ENCODE measurements at regions not wholly inside any gene's neighbourhood (a gene's known extent, or its start where the extent isn't known, plus 50 kb on each side); places are given as distances from the start of the nearest gene placed in this dataset.

- TF ChIP-seq, protein P1, sequence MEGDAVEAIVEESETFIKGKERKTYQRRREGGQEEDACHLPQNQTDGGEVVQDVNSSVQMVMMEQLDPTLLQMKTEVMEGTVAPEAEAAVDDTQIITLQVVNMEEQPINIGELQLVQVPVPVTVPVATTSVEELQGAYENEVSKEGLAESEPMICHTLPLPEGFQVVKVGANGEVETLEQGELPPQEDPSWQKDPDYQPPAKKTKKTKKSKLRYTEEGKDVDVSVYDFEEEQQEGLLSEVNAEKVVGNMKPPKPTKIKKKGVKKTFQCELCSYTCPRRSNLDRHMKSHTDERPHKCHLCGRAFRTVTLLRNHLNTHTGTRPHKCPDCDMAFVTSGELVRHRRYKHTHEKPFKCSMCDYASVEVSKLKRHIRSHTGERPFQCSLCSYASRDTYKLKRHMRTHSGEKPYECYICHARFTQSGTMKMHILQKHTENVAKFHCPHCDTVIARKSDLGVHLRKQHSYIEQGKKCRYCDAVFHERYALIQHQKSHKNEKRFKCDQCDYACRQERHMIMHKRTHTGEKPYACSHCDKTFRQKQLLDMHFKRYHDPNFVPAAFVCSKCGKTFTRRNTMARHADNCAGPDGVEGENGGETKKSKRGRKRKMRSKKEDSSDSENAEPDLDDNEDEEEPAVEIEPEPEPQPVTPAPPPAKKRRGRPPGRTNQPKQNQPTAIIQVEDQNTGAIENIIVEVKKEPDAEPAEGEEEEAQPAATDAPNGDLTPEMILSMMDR (IDR thresholded peaks at IDR 0.05; ENCODE audit: insufficient read depth, low read length, poor library complexity, severe bottlenecking) = no peak
- Histone ChIP-seq H3K27me3 (replicated peaks; ENCODE audit: control insufficient read depth, insufficient read depth, low read length) (no peaks in the 10 kb centered on the region), H3K4me3 (replicated peaks; ENCODE audit: low read depth, low read length) (no peak overlapping the region), H3K36me3 (ENCODE audit: control insufficient read depth, insufficient read depth, low read length) (no peaks in the 10 kb centered on the region)
- no peak for DNase-seq (ENCODE audit: extremely low read depth, insufficient read length)
These were observed 178.3 kb downstream of the IRS2 start for GRCh38 chr13:109608059-109608458.

- TF ChIP-seq, protein P1 (IDR thresholded peaks at IDR 0.05; ENCODE audit: insufficient read depth, low read length, poor library complexity, severe bottlenecking) = no peak
- no peak for DNase-seq (ENCODE audit: extremely low read depth, insufficient read length)
- Histone ChIP-seq H3K4me3 (replicated peaks; ENCODE audit: low read depth, low read length) (no peak overlapping the region), H3K36me3 (ENCODE audit: control insufficient read depth, insufficient read depth, low read length) (no peaks in the 10 kb centered on the region), H3K27me3 (replicated peaks; ENCODE audit: control insufficient read depth, insufficient read depth, low read length) (no peaks in the 10 kb centered on the region)
These were observed 179.9 kb downstream of the IRS2 start for GRCh38 chr13:109606520-109606919.

- TF ChIP-seq, protein P1 (IDR thresholded peaks at IDR 0.05; ENCODE audit: insufficient read depth, low read length, poor library complexity, severe bottlenecking) = no peak
- no peak overlapping the region for H3K4me3 ChIP-seq (replicated peaks; ENCODE audit: low read depth, low read length)
These were observed 180.5 kb downstream of the IRS2 start for GRCh38 chr13:109605846-109606245.

DNA sequence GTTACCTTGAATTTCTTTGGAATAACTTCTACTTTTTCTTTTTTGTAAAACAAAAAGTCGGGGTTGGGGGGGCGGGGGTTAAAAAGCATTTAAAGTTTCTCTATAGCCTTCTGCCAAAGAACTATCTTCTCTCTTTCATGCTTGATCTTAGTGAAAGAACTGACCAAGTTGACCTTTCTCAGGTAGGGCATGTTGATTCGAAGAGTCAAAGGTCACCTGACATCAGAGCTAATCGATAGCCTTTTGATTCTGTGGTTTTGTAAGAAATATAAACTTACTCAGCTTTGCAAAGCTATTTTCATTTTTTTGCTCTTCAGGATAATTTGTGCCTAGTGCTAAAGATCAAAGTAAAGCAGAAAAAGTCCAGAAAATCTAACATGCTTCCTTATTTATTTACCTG, 181.5 kb downstream of the IRS2 start:
- TF ChIP-seq, protein P1 (IDR thresholded peaks at IDR 0.05; ENCODE audit: insufficient read depth, low read length, poor library complexity, severe bottlenecking) = no peak
- Histone ChIP-seq H3K27me3 (replicated peaks; ENCODE audit: control insufficient read depth, insufficient read depth, low read length) (no peaks in the 10 kb centered on the region), H3K4me3 (replicated peaks; ENCODE audit: low read depth, low read length) (no peak overlapping the region), H3K36me3 (ENCODE audit: control insufficient read depth, insufficient read depth, low read length) (no peaks in the 10 kb centered on the region)
- DNase-seq (ENCODE audit: extremely low read depth, insufficient read length) = no peak

More at GRCh38 chr13:109605846-109606245, 180.5 kb downstream of the IRS2 start:
- H3K27me3 ChIP-seq (replicated peaks; ENCODE audit: control insufficient read depth, insufficient read depth, low read length) = no peaks in the 10 kb centered on the region
- no peaks in the 10 kb centered on the region for H3K36me3 ChIP-seq (ENCODE audit: control insufficient read depth, insufficient read depth, low read length)
- DNase-seq (ENCODE audit: extremely low read depth, insufficient read length) = no peak

DNA sequence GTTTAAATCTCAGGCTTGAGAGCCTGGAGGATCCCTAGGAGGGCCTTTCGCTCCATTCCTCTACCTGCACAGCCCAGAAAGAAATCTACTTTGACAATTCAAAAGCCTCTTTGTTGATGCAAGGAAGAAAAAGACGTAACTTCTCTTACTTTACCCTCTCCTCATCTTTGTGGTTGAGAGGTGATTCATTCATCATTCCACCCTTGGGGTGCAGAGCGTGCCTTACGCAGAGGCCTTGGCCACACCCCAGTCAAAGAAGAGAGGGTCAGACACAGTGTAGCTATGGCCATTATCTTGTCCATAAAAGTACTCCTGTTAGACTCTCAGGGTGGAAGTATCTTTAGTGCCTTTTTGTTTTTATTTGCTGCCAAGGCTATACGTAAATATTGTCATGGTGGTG, 184.0 kb downstream of the IRS2 start:
- Histone ChIP-seq H3K36me3 (ENCODE audit: control insufficient read depth, insufficient read depth, low read length) (no peaks in the 10 kb centered on the region), H3K4me3 (replicated peaks; ENCODE audit: low read depth, low read length) (no peak overlapping the region), H3K27me3 (replicated peaks; ENCODE audit: control insufficient read depth, insufficient read depth, low read length) (no peaks in the 10 kb centered on the region)
- no peak for DNase-seq (ENCODE audit: extremely low read depth, insufficient read length)
- TF ChIP-seq, protein P1 (IDR thresholded peaks at IDR 0.05; ENCODE audit: insufficient read depth, low read length, poor library complexity, severe bottlenecking) = no peak
